ENCODE measurements at regions not wholly inside any gene's neighbourhood (a gene's known extent, or its start where the extent isn't known, plus 50 kb on each side); places are given as distances from the start of the nearest gene placed in this dataset.

GRCh38 chr10:8192301-8192700 lies 137.8 kb downstream of the GATA3 start:
- no peak for TF ChIP-seq GATA2 (IDR thresholded peaks at IDR 0.05; ENCODE audit: low read depth, low read length)
- no peak for TF ChIP-seq GATA3 (IDR thresholded peaks at IDR 0.05; ENCODE audit: low read depth, low read length)

All from SH-SY5Y (cell line).